Left cardiac atrium (tissue), 4 donors: ENCODE measurements at regions not wholly inside any gene's neighbourhood (a gene's known extent, or its start where the extent isn't known, plus 50 kb on each side); places are given as distances from the start of the nearest gene placed in this dataset.

Source experiments
- ATAC-seq, 2 donors: fragments of 200-7000 bp; cut with Tn5 transposase; one replicate each; pipeline ENCODE4 v1.9.1; 2020; ENCODE audit warnings: mild to moderate bottlenecking in 2 of 2, moderate library complexity in 2 of 2
- DNase-seq: peaks from one replicate; pipeline ENCODE4 v3.0.0-alpha.2; 2020
- intact Hi-C, 2 donors: fragments of 100-400 bp; cut with DNase I; formaldehyde crosslinking; loops; one replicate each; pipeline versions ENCODE4 v1.14.1 to v1.15.1; 2022 to 2023
- donor health status: DM: no; HTN: yes; CAD: no.
- donor health status: DM: no; HTN: yes; CAD: no; lungs with severe emphysema.
- donor health status: DM: yes; HTN: yes; CAD: no.
- donor health status: Dilated cardiomyopathy.

GRCh38 chr1:38111589-38111988, 65.0 kb upstream of the POU3F1 start:
- intact Hi-C loops: no loop called here
- ATAC-seq (no peak), DNase-seq (no peak)

GRCh38 chr1:38105267-38105666, 58.7 kb upstream of the POU3F1 start:
- no peak for DNase-seq
- intact Hi-C loops: no loop called here
- no peak for ATAC-seq

GRCh38 chr1:38102636-38103035, 56.0 kb upstream of the POU3F1 start:
- ATAC-seq: no peak
- DNase-seq: no peak
- intact Hi-C loops: no loop called here

- no peak for DNase-seq
- no peak for ATAC-seq
- intact Hi-C loops: no loop called here
Measured at GRCh38 chr1:38101037-38101785, 54.6 kb upstream of the POU3F1 start.

GRCh38 chr1:38098101-38098847, 51.7 kb upstream of the POU3F1 start:
- no peak for ATAC-seq
- DNase-seq: no peak
- intact Hi-C loops: no loop called here

GRCh38 chr1:38097284-38097898, 50.8 kb upstream of the POU3F1 start:
- ATAC-seq: no peak
- DNase-seq: no peak
- intact Hi-C loops: no loop called here
